GM12864 (cell line): ENCODE measurements at regions not wholly inside any gene's neighbourhood (a gene's known extent, or its start where the extent isn't known, plus 50 kb on each side); places are given as distances from the start of the nearest gene placed in this dataset.
"Not testable (repeated sequence)": the region's sequence is repeated elsewhere in the genome, so short reads cannot be mapped to it uniquely, and the experiment has no call there.

Experiments used
- DNase-seq: peaks from one replicate; pipeline ENCODE4 v3.0.0-alpha.2; 2011; ENCODE audit warnings: low read depth
- H3K4me3 ChIP-seq: 2 replicates; pipeline ENCODE4 v1.5.1; 2011; ENCODE audit warnings: mild to moderate bottlenecking, low read depth, low read length, control low read depth
- TF ChIP-seq, protein P1 (sequence below): IDR thresholded peaks from 2 replicates; pipeline ENCODE4 v1.5.1; 2011; ENCODE audit warnings: low read depth, mild to moderate bottlenecking, moderate library complexity, low read length, control low read depth, inconsistent platforms; ENCODE audit errors: missing control alignments

GRCh38 chr11:100498780-100499179 is 188.3 kb upstream of the ARHGAP42 start:
- H3K4me3 ChIP-seq, result no peak overlapping the region
- TF ChIP-seq, protein P1, sequence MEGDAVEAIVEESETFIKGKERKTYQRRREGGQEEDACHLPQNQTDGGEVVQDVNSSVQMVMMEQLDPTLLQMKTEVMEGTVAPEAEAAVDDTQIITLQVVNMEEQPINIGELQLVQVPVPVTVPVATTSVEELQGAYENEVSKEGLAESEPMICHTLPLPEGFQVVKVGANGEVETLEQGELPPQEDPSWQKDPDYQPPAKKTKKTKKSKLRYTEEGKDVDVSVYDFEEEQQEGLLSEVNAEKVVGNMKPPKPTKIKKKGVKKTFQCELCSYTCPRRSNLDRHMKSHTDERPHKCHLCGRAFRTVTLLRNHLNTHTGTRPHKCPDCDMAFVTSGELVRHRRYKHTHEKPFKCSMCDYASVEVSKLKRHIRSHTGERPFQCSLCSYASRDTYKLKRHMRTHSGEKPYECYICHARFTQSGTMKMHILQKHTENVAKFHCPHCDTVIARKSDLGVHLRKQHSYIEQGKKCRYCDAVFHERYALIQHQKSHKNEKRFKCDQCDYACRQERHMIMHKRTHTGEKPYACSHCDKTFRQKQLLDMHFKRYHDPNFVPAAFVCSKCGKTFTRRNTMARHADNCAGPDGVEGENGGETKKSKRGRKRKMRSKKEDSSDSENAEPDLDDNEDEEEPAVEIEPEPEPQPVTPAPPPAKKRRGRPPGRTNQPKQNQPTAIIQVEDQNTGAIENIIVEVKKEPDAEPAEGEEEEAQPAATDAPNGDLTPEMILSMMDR, result no peak
- no peak for DNase-seq

DNA sequence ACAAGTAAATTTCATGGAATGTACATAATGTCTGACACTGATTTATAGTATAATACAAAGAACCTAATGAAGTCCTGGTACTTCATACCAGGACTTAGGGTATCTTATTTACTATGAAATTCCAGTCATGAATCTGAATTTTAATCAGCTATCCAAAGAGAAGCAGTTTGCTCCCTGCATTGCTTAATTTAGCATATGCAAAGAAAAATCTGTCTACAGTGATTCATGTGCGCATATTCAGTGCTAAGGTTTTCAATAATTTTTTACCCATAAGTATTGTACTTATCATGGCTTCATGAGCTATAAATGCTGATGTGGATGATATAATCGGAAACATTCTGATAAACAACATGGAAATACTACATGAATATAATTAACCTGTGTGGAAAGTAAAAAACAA is 185.6 kb upstream of the ARHGAP42 start:
- DNase-seq, result no peak
- no peak overlapping the region for H3K4me3 ChIP-seq
- TF ChIP-seq, protein P1, result no peak

- no peak overlapping the region for H3K4me3 ChIP-seq
- DNase-seq, result no peak
- TF ChIP-seq, protein P1, result no peak
Measured at GRCh38 chr11:100512475-100512874, 174.6 kb upstream of the ARHGAP42 start.

DNA sequence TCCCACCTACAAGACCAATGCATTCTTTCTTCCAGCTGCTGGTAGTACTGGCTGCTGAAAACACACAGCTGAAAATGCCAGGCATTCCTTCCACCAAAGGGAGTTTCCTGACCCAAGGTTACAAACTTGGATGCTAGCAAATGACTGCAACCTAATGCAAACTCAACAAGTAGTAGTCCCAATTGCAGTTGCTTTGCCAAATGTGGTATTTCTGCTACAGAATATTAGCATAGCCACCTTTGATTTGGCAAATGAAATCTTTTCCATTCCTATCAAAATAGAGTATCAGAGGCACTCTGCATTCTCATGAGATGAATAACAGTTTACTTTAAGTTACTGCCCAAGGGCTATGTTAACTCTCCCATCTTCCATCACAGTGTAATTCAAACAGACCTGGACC is 172.0 kb upstream of the ARHGAP42 start:
- DNase-seq, result no peak
- no peak overlapping the region for H3K4me3 ChIP-seq
- TF ChIP-seq, protein P1, result no peak

GRCh38 chr11:100525197-100525596 is 161.9 kb upstream of the ARHGAP42 start:
- H3K4me3 ChIP-seq, result no peak overlapping the region
- TF ChIP-seq, protein P1, result no peak
- DNase-seq, result no peak

- TF ChIP-seq, protein P1, result peak; percentile 56
- no peak for DNase-seq
- no peak overlapping the region for H3K4me3 ChIP-seq
Measured at GRCh38 chr11:100525635-100526034, 161.5 kb upstream of the ARHGAP42 start.

- DNase-seq, result no peak
- TF ChIP-seq, protein P1, result no peak
- H3K4me3 ChIP-seq, result no peak overlapping the region
Measured at GRCh38 chr11:100528872-100529416, 158.1 kb upstream of the ARHGAP42 start.

DNA sequence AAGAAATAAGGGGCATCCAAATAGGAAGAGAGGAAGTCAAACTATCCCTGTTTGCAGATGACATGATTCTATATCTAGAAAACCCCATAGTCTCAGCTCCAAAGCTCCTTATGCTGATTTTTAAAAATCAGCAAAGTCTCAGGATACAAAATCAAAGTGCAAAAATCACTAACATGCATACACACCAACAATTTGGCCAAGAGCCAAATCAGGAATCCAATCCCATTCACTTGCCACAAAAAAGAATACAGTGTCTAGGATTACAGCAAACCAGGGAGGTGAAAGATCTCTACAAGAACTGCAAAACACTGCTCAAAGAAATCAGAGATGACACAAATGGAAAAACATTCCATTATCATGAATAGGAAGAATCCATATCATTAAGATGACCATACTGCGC is 155.8 kb upstream of the ARHGAP42 start:
- not testable (repeated sequence) for DNase-seq, H3K4me3 ChIP-seq
